Thoracic aorta (tissue), 2 donors: ENCODE measurements at regions not wholly inside any gene's neighbourhood (a gene's known extent, or its start where the extent isn't known, plus 50 kb on each side); places are given as distances from the start of the nearest gene placed in this dataset.

ENCODE experiments used
- ATAC-seq: fragments of 150-250 bp; one replicate; pipeline ENCODE4 v1.8.0; 2017; ENCODE audit warnings: low read depth; ENCODE audit not compliant: insufficient number of reproducible peaks, low FRiP score
- DNase-seq: peaks from one replicate; pipeline ENCODE4 v3.0.0-alpha.2; 2020; ENCODE audit warnings: low spot score
- H3K27ac ChIP-seq, 2 donors: fragments of 200-600 bp; sonication (generic); 1 replicate in 1 of 2; 2 replicates in 1 of 2; pipeline ENCODE4 v1.5.1; 2016; ENCODE audit warnings: mild to moderate bottlenecking in 2 of 2, moderate library complexity in 2 of 2
- H3K27me3 ChIP-seq: fragments of 200-600 bp; sonication (generic); replicated peaks from 2 replicates; pipeline ENCODE4 v1.6.0; 2016; ENCODE audit warnings: mild to moderate bottlenecking; ENCODE audit not compliant: insufficient read depth
- H3K36me3 ChIP-seq: fragments of 200-600 bp; sonication (generic); one replicate; pipeline ENCODE4 v1.5.1; 2016
- H3K4me1 ChIP-seq, 2 donors: fragments of 200-600 bp; sonication (generic); 1 replicate in 1 of 2; 2 replicates in 1 of 2; pipeline versions ENCODE4 v1.5.1 to v1.6.0; 2016; ENCODE audit warnings: low read depth in 2 of 2, mild to moderate bottlenecking in 1 of 2; ENCODE audit not compliant: control insufficient read depth in 1 of 2
- H3K4me3 ChIP-seq: fragments of 200-600 bp; sonication (generic); 2 replicates; pipeline ENCODE4 v1.5.1; 2016; ENCODE audit warnings: mild to moderate bottlenecking
- H3K9me3 ChIP-seq: fragments of 200-600 bp; sonication (generic); 2 replicates; pipeline ENCODE4 v1.5.1; 2016
- CTCF ChIP-seq: fragments of 200-600 bp; sonication (generic); IDR thresholded peaks from one replicate; pipeline ENCODE4 v1.5.1; 2019; ENCODE audit warnings: antibody characterized with exemption

GRCh38 chr4:147303873-147304229 is 177.0 kb upstream of the EDNRA start:
- no peak for TF ChIP-seq CTCF
- ATAC-seq (no peak), DNase-seq (no peak)
- Histone ChIP-seq H3K9me3 (no peaks in the 10 kb centered on the region), H3K27ac (no peak overlapping the region), H3K36me3 (no peaks in the 10 kb centered on the region), H3K4me3 (no peak overlapping the region), H3K4me1 (no peaks in the 10 kb centered on the region), H3K27me3 (no peaks in the 10 kb centered on the region)

DNA sequence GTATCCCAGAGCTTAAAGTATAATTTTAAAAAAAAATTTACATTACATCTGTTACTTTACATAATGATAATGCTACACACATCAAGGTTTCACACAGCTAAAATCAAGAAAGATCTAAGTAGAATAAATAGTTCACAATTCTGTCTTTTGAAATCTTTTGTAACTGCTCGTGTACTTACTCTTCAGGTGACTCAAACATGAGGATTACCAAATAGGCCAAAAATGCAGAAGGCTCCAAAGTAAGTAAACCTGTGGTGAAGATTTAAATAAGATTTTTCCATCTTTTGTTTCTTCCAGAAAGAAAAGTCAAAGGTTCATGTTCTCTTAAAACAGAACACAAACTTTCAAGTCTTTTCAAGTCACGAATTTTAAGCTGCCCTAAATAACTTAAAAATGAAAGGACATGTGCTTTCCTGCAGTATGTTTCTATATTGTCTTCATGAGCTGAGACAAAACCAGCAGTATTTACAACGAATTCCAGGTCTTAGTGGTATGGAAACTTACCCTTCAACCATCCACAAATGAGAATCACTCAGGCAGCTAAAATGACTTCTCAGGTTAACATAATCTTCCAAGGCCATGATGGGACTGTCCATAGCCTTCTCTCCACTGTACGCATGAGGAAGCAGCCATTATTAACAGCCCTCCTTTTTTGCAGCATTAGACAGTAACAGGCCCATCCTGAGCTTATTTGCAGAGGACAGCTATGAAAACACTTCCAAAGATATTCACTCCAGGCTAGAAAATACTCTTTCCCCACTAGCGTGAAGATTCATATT is 172.8 kb upstream of the EDNRA start:
- Histone ChIP-seq H3K9me3 (no peaks in the 10 kb centered on the region), H3K36me3 (no peaks in the 10 kb centered on the region), H3K27ac (no peak overlapping the region), H3K4me1 (no peaks in the 10 kb centered on the region), H3K27me3 (no peaks in the 10 kb centered on the region), H3K4me3 (no peak overlapping the region)
- DNase-seq (no peak), ATAC-seq (no peak)
- TF ChIP-seq CTCF: no peak

DNA sequence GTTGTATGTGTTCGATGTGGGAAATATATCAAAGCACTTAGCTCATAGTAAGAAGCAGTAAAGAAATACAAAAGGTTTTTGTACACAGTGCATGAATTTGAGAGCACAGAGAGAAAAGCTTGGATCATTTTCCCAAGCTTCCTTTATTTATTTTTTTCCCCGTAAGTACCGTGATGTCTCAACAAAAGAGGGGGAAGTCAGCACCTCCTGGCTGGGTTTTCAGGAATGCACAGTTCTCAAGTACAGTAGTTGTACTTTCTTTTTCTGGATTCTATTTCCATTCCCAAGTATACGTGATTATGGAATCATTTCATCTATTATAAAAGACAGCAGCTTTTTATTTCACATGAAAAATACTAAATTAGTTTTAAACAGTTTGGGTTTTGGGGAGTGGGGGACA is 171.5 kb upstream of the EDNRA start:
- TF ChIP-seq CTCF: no peak
- Histone ChIP-seq H3K27me3 (no peaks in the 10 kb centered on the region), H3K4me1 (no peaks in the 10 kb centered on the region), H3K4me3 (no peak overlapping the region), H3K36me3 (no peaks in the 10 kb centered on the region), H3K9me3 (no peaks in the 10 kb centered on the region), H3K27ac (no peak overlapping the region)
- DNase-seq: no peak
- ATAC-seq: no peak

DNA sequence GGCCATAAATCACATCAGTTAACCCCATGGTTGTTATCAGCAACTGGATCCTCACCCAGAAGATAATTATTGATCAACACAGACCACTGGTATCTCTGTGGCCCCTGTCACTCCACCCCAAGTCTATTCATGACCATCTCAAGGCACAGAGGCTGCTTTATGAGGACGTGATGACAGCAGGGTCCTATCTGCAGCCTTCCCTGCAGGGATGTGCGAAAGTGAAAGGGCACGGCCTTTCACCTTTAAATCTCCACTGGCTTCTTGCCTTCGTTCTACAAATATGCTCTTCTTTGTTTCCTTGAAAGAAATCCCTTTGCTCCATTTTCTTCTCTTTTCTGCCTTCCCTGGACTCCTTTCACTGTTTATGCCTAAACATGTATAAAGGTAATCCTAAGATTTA is 170.6 kb upstream of the EDNRA start:
- H3K9me3 ChIP-seq: no peaks in the 10 kb centered on the region
- no peaks in the 10 kb centered on the region for H3K4me1 ChIP-seq
- DNase-seq (no peak), ATAC-seq (no peak)
- no peak overlapping the region for H3K4me3 ChIP-seq
- H3K27me3 ChIP-seq: no peaks in the 10 kb centered on the region
- no peak overlapping the region for H3K27ac ChIP-seq
- TF ChIP-seq CTCF: no peak
- no peaks in the 10 kb centered on the region for H3K36me3 ChIP-seq

- Histone ChIP-seq H3K27me3 (no peaks in the 10 kb centered on the region), H3K27ac (no peak overlapping the region), H3K4me1 (no peaks in the 10 kb centered on the region), H3K36me3 (no peaks in the 10 kb centered on the region), H3K9me3 (no peaks in the 10 kb centered on the region), H3K4me3 (no peak overlapping the region)
- TF ChIP-seq CTCF: no peak
- DNase-seq (no peak), ATAC-seq (no peak)
Observed at GRCh38 chr4:147311956-147312355, 168.9 kb upstream of the EDNRA start.
